Muscle layer of duodenum (tissue), 2 donors: ENCODE measurements at regions not wholly inside any gene's neighbourhood (a gene's known extent, or its start where the extent isn't known, plus 50 kb on each side); places are given as distances from the start of the nearest gene placed in this dataset.

Source experiments
- H3K27ac ChIP-seq: one replicate; pipeline ENCODE4 v1.7.0; 2013; ENCODE audit warnings: mild to moderate bottlenecking, low read length
- H3K27me3 ChIP-seq: one replicate; pipeline ENCODE4 v1.7.0; 2013; ENCODE audit warnings: low read depth, mild to moderate bottlenecking, control low read depth, low read length
- H3K36me3 ChIP-seq, 2 donors: one replicate each; pipeline ENCODE4 v1.7.0; 2013; ENCODE audit warnings: low read length in 2 of 2, control low read depth in 1 of 2, mild to moderate bottlenecking in 1 of 2; ENCODE audit not compliant: insufficient read depth in 2 of 2, control insufficient read depth in 1 of 2
- H3K4me1 ChIP-seq, 2 donors: one replicate each; pipeline ENCODE4 v1.7.0; 2013; ENCODE audit warnings: low read length in 2 of 2, mild to moderate bottlenecking in 2 of 2, control low read depth in 1 of 2, moderate library complexity in 1 of 2; ENCODE audit not compliant: insufficient read depth in 2 of 2, control insufficient read depth in 1 of 2
- H3K4me3 ChIP-seq, 2 donors: one replicate each; pipeline ENCODE4 v1.7.0; 2013; ENCODE audit warnings: low read length in 2 of 2, low read depth in 1 of 2, mild to moderate bottlenecking in 1 of 2
- H3K9me3 ChIP-seq, 2 donors: one replicate each; pipeline ENCODE4 v1.7.0; 2013; ENCODE audit warnings: low read length in 2 of 2, control low read depth in 1 of 2, mild to moderate bottlenecking in 1 of 2; ENCODE audit not compliant: control insufficient read depth in 1 of 2
- donor health status: healthy.

- no peak overlapping the region for H3K27ac ChIP-seq
- no peak overlapping the region for H3K4me3 ChIP-seq
- peaks cover 0 to 6% of the 10 kb centered on the region in 2 donors for H3K4me1 ChIP-seq
- no peaks in the 10 kb centered on the region for H3K36me3 ChIP-seq
- no peaks in the 10 kb centered on the region for H3K9me3 ChIP-seq
- H3K27me3 ChIP-seq = no peaks in the 10 kb centered on the region
These were observed 218.0 kb upstream of the ARID1B start for GRCh38 chr6:156559162-156559690.

GRCh38 chr6:156557911-156558259, 219.3 kb upstream of the ARID1B start:
- Histone ChIP-seq H3K9me3 (no peaks in the 10 kb centered on the region), H3K27ac (no peak overlapping the region), H3K27me3 (no peaks in the 10 kb centered on the region), H3K4me1 (peaks cover 0 to 6% of the 10 kb centered on the region in 2 donors), H3K36me3 (no peaks in the 10 kb centered on the region), H3K4me3 (no peak overlapping the region)

DNA sequence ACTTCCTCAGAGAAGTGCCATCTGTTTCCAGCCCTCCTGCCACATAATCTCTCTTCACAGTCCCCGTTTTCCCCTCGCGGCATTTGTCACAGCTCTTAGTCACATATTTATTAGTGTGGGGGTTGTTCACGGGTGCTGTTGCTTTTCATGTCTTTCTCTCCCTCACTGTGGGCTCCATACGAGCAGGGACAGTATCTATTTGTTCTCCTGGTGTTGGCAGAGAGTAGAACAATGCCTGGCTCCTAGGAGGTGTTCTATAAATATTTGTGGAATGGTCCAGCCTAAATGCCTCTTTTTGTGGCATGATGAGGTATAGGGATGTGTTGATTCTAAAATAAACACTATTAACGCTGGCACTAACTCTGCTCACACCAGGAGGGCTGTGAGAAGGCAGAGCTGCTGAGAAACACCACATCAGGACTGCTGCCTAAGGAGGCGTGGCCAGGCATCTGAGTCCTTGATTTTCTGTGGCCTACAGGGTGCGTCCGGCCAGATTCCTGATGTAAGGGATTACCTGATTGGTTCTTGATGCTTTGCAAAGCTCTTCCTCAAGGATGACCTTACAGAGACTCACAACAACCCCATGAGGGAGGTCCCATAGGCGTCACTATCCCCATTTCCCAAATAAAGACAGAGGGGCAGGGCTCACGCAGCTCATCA, 219.8 kb upstream of the ARID1B start:
- Histone ChIP-seq H3K27me3 (no peaks in the 10 kb centered on the region), H3K27ac (no peak overlapping the region), H3K9me3 (no peaks in the 10 kb centered on the region), H3K4me1 (peaks cover 0 to 6% of the 10 kb centered on the region in 2 donors), H3K4me3 (no peak overlapping the region), H3K36me3 (no peaks in the 10 kb centered on the region)

GRCh38 chr6:156556811-156557210, 220.4 kb upstream of the ARID1B start:
- Histone ChIP-seq H3K9me3 (no peaks in the 10 kb centered on the region), H3K4me3 (no peak overlapping the region), H3K27ac (no peak overlapping the region), H3K36me3 (no peaks in the 10 kb centered on the region), H3K4me1 (peaks cover 0 to 6% of the 10 kb centered on the region in 2 donors), H3K27me3 (no peaks in the 10 kb centered on the region)

GRCh38 chr6:156555116-156555515, 222.1 kb upstream of the ARID1B start:
- Histone ChIP-seq H3K4me3 (no peak overlapping the region), H3K36me3 (no peaks in the 10 kb centered on the region), H3K9me3 (no peaks in the 10 kb centered on the region), H3K4me1 (peaks cover 0 to 6% of the 10 kb centered on the region in 2 donors), H3K27ac (no peak overlapping the region), H3K27me3 (no peaks in the 10 kb centered on the region)

GRCh38 chr6:156554160-156554559, 223.0 kb upstream of the ARID1B start:
- Histone ChIP-seq H3K27ac (no peak overlapping the region), H3K4me3 (no peak overlapping the region), H3K27me3 (no peaks in the 10 kb centered on the region), H3K36me3 (no peaks in the 10 kb centered on the region), H3K9me3 (no peaks in the 10 kb centered on the region), H3K4me1 (peaks cover 0 to 6% of the 10 kb centered on the region in 2 donors)

DNA sequence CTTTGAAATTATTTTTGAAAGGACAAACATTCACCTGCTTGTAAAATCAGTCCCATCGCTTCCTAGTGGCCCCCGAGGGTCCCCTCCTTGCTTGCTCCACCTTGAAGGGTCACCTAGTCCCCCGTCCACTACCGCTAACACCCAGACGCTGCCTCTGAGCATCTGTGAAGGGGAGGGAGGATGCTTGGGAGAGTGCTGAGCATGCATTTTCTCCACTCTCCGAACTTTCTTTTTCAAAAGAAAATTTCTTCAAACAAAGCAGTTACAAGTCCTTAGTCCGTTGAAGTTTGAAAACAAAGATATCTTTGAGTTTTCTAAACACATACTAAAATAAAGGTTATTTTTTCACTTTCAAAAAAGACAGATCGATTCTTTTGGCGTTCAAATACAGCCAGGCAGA, 224.3 kb upstream of the ARID1B start:
- no peaks in the 10 kb centered on the region for H3K36me3 ChIP-seq
- H3K27ac ChIP-seq = no peak overlapping the region
- no peaks in the 10 kb centered on the region for H3K27me3 ChIP-seq
- no peaks in the 10 kb centered on the region for H3K9me3 ChIP-seq
- H3K4me1 ChIP-seq = peaks cover 0 to 6% of the 10 kb centered on the region in 2 donors
- H3K4me3 ChIP-seq = no peak overlapping the region

DNA sequence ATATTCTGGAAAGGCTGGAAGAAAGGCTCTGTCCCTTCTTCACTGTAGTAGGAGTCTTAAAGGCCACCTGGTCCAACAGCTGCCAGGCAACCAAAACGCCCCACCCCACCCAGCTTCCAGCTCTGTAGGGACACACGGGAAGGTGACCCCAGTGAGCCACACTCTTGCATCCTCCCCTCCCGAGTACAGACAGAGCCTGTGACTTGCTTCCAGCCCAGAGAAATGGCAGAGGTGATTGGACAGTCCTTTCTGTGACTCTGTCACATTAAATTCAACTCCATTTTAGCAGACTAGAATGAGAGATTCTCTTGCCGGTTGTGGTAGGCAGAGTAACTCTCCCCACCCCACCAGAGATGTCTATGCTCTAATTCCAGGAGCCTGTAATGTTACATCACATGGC, 226.2 kb upstream of the ARID1B start:
- Histone ChIP-seq H3K36me3 (no peaks in the 10 kb centered on the region), H3K4me3 (no peak overlapping the region), H3K27ac (no peak overlapping the region), H3K4me1 (no peaks in the 10 kb centered on the region), H3K27me3 (no peaks in the 10 kb centered on the region), H3K9me3 (no peaks in the 10 kb centered on the region)

DNA sequence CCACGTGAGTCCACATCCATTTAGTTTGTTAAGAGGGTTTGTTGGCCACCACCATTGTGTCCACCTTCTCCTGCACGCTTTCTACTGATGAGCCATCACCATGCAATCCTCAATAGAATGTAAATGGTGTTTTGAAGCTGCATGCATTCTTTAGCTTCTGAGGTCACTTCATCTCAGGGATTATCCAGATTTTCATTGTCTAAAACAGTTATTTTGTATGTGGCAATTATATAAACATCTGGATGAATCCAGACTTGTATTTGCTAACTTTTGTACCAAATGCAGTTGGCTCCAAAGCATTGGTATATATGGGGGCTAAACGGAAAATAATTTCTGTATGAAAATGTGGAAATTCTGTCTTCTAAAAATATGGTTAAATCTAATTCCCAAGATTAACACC, 231.2 kb upstream of the ARID1B start:
- Histone ChIP-seq H3K9me3 (no peaks in the 10 kb centered on the region), H3K36me3 (no peaks in the 10 kb centered on the region), H3K4me3 (no peak overlapping the region), H3K27me3 (no peaks in the 10 kb centered on the region), H3K4me1 (no peaks in the 10 kb centered on the region), H3K27ac (no peak overlapping the region)

- Histone ChIP-seq H3K9me3 (no peaks in the 10 kb centered on the region), H3K27ac (no peak overlapping the region), H3K27me3 (no peaks in the 10 kb centered on the region), H3K4me3 (no peak overlapping the region), H3K4me1 (no peaks in the 10 kb centered on the region), H3K36me3 (no peaks in the 10 kb centered on the region)
These were observed 232.2 kb upstream of the ARID1B start for GRCh38 chr6:156545021-156545420.

- H3K36me3 ChIP-seq = no peaks in the 10 kb centered on the region
- H3K27ac ChIP-seq = no peak overlapping the region
- no peaks in the 10 kb centered on the region for H3K27me3 ChIP-seq
- no peak overlapping the region for H3K4me3 ChIP-seq
- H3K9me3 ChIP-seq = no peaks in the 10 kb centered on the region
- no peaks in the 10 kb centered on the region for H3K4me1 ChIP-seq
These were observed 233.1 kb upstream of the ARID1B start for GRCh38 chr6:156544046-156544445.

DNA sequence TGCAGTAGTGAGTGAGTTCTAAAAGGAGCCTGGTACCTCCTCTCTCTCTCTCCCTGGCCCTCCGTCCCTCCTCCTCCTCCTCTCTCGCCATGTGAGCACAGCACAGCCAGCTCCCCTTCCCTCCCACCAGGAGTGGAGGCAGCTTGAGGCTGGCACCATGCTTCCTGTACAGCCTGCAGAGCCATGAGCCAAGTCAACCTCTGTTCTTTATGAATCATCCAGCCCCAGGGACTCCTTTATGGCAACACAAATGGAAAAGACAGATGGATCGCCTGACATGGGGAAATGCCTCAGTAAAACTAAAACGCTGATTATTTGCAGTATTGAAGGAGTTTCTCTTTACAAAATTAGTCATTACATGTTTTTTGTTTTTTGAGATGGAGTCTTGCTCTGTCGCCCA, 233.7 kb upstream of the ARID1B start:
- Histone ChIP-seq H3K4me1 (no peaks in the 10 kb centered on the region), H3K36me3 (no peaks in the 10 kb centered on the region), H3K4me3 (no peak overlapping the region), H3K27ac (no peak overlapping the region), H3K27me3 (no peaks in the 10 kb centered on the region), H3K9me3 (no peaks in the 10 kb centered on the region)
